Liver (tissue), 8 donors: ENCODE measurements at regions not wholly inside any gene's neighbourhood (a gene's known extent, or its start where the extent isn't known, plus 50 kb on each side); places are given as distances from the start of the nearest gene placed in this dataset.

Source experiments
- DNase-seq: peaks from one replicate; pipeline ENCODE4 v3.0.0-alpha.2; 2017; ENCODE audit warnings: low spot score
- H3K27ac ChIP-seq, 2 donors: one replicate each; pipeline ENCODE4 v1.7.0; 2013; ENCODE audit warnings: inconsistent platforms in 2 of 2, low read length in 2 of 2, control low read depth in 1 of 2, low read depth in 1 of 2, mild to moderate bottlenecking in 1 of 2
- H3K27me3 ChIP-seq, 4 donors: one replicate each; pipeline versions ENCODE4 v1.6.1 to v1.7.0; 2013; ENCODE audit warnings: low read length in 3 of 4, inconsistent platforms in 1 of 4, mild to moderate bottlenecking in 1 of 4, moderate library complexity in 1 of 4; ENCODE audit not compliant: control insufficient read depth in 4 of 4, insufficient read depth in 4 of 4
- H3K36me3 ChIP-seq, 4 donors: one replicate each; pipeline versions ENCODE4 v1.6.1 to v1.7.0; 2013; ENCODE audit warnings: low read length in 3 of 4, mild to moderate bottlenecking in 3 of 4, low read depth in 1 of 4, moderate library complexity in 1 of 4; ENCODE audit not compliant: control insufficient read depth in 4 of 4, insufficient read depth in 3 of 4
- H3K4me1 ChIP-seq, 4 donors: one replicate each; pipeline versions ENCODE4 v1.6.1 to v1.7.0; 2013; ENCODE audit warnings: low read length in 3 of 4, mild to moderate bottlenecking in 3 of 4, moderate library complexity in 1 of 4; ENCODE audit not compliant: control insufficient read depth in 4 of 4, insufficient read depth in 4 of 4
- H3K4me3 ChIP-seq, 3 donors: one replicate each; pipeline versions ENCODE4 v1.6.1 to v1.7.0; 2013; ENCODE audit warnings: low read length in 3 of 3, control low read depth in 1 of 3, low read depth in 1 of 3, mild to moderate bottlenecking in 1 of 3
- H3K9ac ChIP-seq, 2 donors: one replicate each; pipeline ENCODE4 v1.7.0; 2013; ENCODE audit warnings: low read length in 2 of 2, mild to moderate bottlenecking in 2 of 2, moderate library complexity in 2 of 2, control low read depth in 1 of 2, low read depth in 1 of 2
- H3K9me3 ChIP-seq, 4 donors: one replicate each; pipeline versions ENCODE4 v1.6.1 to v1.7.0; 2013; ENCODE audit warnings: low read length in 3 of 4; ENCODE audit not compliant: control insufficient read depth in 4 of 4
- CTCF ChIP-seq: fragments of 150-350 bp; IDR thresholded peaks from 2 replicates; pipeline ENCODE4 v1.5.1; 2017; ENCODE audit warnings: improper control_type of control experiment, low read depth, low read length; ENCODE audit not compliant: missing input control
- EGR1 ChIP-seq, 2 donors: IDR thresholded peaks; 2 replicates each; pipeline ENCODE4 v1.6.1; 2016 to 2018; ENCODE audit warnings: antibody characterized with exemption in 2 of 2, low read depth in 2 of 2
- FOXA1 ChIP-seq: IDR thresholded peaks from 2 replicates; pipeline ENCODE4 v1.6.1; 2016; ENCODE audit warnings: antibody characterized with exemption
- FOXA2 ChIP-seq: IDR thresholded peaks from 2 replicates; pipeline ENCODE4 v1.6.1; 2016; ENCODE audit warnings: antibody characterized with exemption
- GABPA ChIP-seq, 2 donors: IDR thresholded peaks in 1 of 2; conservative IDR thresholded peaks in 1 of 2; 2 replicates each; pipeline ENCODE4 v1.6.1; 2016; ENCODE audit warnings: antibody characterized with exemption in 2 of 2, mild to moderate bottlenecking in 1 of 2, moderate library complexity in 1 of 2
- HNF4A ChIP-seq, 2 donors: conservative IDR thresholded peaks; 2 replicates each; pipeline ENCODE4 v1.6.1; 2016; ENCODE audit warnings: antibody characterized with exemption in 2 of 2, mild to moderate bottlenecking in 2 of 2
- HNF4G ChIP-seq: IDR thresholded peaks from 2 replicates; pipeline ENCODE4 v1.6.1; 2016; ENCODE audit warnings: antibody characterized with exemption
- JUND ChIP-seq, 2 donors: IDR thresholded peaks; 2 replicates each; pipeline ENCODE4 v1.6.1; 2016; ENCODE audit warnings: antibody characterized with exemption in 2 of 2
- MAX ChIP-seq: IDR thresholded peaks from 2 replicates; pipeline ENCODE4 v1.6.1; 2016; ENCODE audit warnings: antibody characterized with exemption
- NR2F2 ChIP-seq: IDR thresholded peaks from 2 replicates; pipeline ENCODE4 v1.6.1; 2016; ENCODE audit warnings: antibody characterized with exemption
- RAD21 ChIP-seq, 2 donors: IDR thresholded peaks; 2 replicates each; pipeline ENCODE4 v1.6.1; 2016; ENCODE audit warnings: antibody characterized with exemption in 2 of 2, mild to moderate bottlenecking in 2 of 2
- REST ChIP-seq: IDR thresholded peaks from 2 replicates; pipeline ENCODE4 v1.6.1; 2016; ENCODE audit warnings: antibody characterized with exemption, mild to moderate bottlenecking
- RXRA ChIP-seq, 2 donors: IDR thresholded peaks; 2 replicates each; pipeline ENCODE4 v1.6.1; 2017 to 2018; ENCODE audit warnings: antibody characterized with exemption in 2 of 2, mild to moderate bottlenecking in 1 of 2
- SP1 ChIP-seq: IDR thresholded peaks from 2 replicates; pipeline ENCODE4 v1.6.1; 2018; ENCODE audit warnings: antibody characterized with exemption, mild to moderate bottlenecking
- TAF1 ChIP-seq: conservative IDR thresholded peaks from 2 replicates; pipeline ENCODE4 v1.6.1; 2016; ENCODE audit warnings: antibody characterized with exemption, mild to moderate bottlenecking
- YY1 ChIP-seq: IDR thresholded peaks from 2 replicates; pipeline ENCODE4 v1.6.1; 2016; ENCODE audit warnings: antibody characterized with exemption, mild to moderate bottlenecking
- WGBS: extraction: QIAGEN DNeasy Blood & Tissue Kit; methylation state at CpG from one replicate; pipeline ENCODE4 v1.1.7; 2013; 5-methylcytosine and 5-hydroxymethylcytosine counted together
- TF ChIP-seq, protein P1 (sequence below): IDR thresholded peaks from 2 replicates; pipeline ENCODE4 v1.6.1; 2016; ENCODE audit warnings: antibody characterized with exemption
- TF ChIP-seq, protein P2 (sequence below): IDR thresholded peaks from 2 replicates; pipeline ENCODE4 v1.6.1; 2016; ENCODE audit warnings: antibody characterized with exemption
- donor health status: healthy.
- donor health status: healthy.
- donor health status: healthy.
- donor health status: healthy.
- donor health status: healthy.

- H3K36me3 ChIP-seq: no peaks in the 10 kb centered on the region
- DNase-seq: no peak
- H3K4me1 ChIP-seq: no peaks in the 10 kb centered on the region
- H3K9me3 ChIP-seq: peaks cover 0 to 6% (median 1%) of the 10 kb centered on the region in 4 donors
- H3K27me3 ChIP-seq: peaks cover 0 to 4% (median 0%) of the 10 kb centered on the region in 4 donors
- WGBS: 58% methylated on average over 3 of the region's 3 CpGs
- H3K27ac ChIP-seq: no peak overlapping the region
- H3K4me3 ChIP-seq: no peak overlapping the region
- no peak overlapping the region for H3K9ac ChIP-seq
- TF ChIP-seq RXRA (IDR thresholded peaks at IDR 0.05) (no peak), EGR1 (IDR thresholded peaks at IDR 0.05; ENCODE audit: low read depth in 2 of 2) (no peak)
- TF ChIP-seq, protein P1, sequence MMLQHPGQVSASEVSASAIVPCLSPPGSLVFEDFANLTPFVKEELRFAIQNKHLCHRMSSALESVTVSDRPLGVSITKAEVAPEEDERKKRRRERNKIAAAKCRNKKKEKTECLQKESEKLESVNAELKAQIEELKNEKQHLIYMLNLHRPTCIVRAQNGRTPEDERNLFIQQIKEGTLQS: no peak
Measured at GRCh38 chr14:94989946-94990345, 167.4 kb downstream of the DICER1 start.

DNA sequence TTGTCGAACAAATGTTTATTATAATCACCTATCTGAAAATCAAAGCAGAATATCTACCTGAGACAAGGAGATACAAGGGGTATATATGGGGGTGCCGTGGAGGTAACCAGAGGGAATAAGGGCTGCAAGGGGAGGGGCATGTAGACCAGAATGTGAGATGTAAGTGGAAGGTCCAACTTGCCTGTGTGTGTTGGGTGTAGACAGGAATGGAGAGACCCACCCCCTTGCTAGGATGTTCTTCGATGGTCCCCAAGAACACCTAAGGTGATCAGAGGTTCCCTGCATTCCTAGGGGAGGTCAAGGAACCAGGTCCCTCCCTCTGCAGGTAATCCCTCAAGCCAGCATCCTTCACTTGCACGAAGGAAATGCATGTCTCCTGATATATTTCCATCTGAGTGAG, 167.9 kb downstream of the DICER1 start:
- Histone ChIP-seq H3K36me3 (no peaks in the 10 kb centered on the region), H3K27ac (no peak overlapping the region), H3K4me1 (no peaks in the 10 kb centered on the region), H3K4me3 (no peak overlapping the region), H3K27me3 (peaks cover 0 to 4% (median 0%) of the 10 kb centered on the region in 4 donors), H3K9me3 (peaks cover 0 to 6% (median 1%) of the 10 kb centered on the region in 4 donors), H3K9ac (no peak overlapping the region)
- TF ChIP-seq HNF4A (conservative IDR thresholded peaks at IDR 0.05): no peak
- TF ChIP-seq EGR1 (IDR thresholded peaks at IDR 0.05; ENCODE audit: low read depth in 2 of 2): no peak
- TF ChIP-seq FOXA2: no peak
- TF ChIP-seq RXRA (IDR thresholded peaks at IDR 0.05): no peak
- no peak for TF ChIP-seq JUND (IDR thresholded peaks at IDR 0.05)
- no peak for TF ChIP-seq GABPA (IDR thresholded peaks at IDR 0.05 in 1 of 2, conservative IDR thresholded peaks at IDR 0.05 in 1 of 2)
- TF ChIP-seq NR2F2: no peak
- no peak for TF ChIP-seq TAF1
- TF ChIP-seq MAX: no peak
- TF ChIP-seq FOXA1: no peak
- DNase-seq: no peak
- 75% methylated on average over 4 of the region's 4 CpGs for WGBS

- Histone ChIP-seq H3K36me3 (no peaks in the 10 kb centered on the region), H3K9me3 (peaks cover 0 to 6% (median 1%) of the 10 kb centered on the region in 4 donors), H3K27ac (no peak overlapping the region), H3K9ac (no peak overlapping the region), H3K4me1 (no peaks in the 10 kb centered on the region), H3K27me3 (peaks cover 0 to 4% (median 0%) of the 10 kb centered on the region in 4 donors), H3K4me3 (no peak overlapping the region)
- 91% methylated on average over 2 of the region's 2 CpGs for WGBS
- no peak for DNase-seq
- TF ChIP-seq SP1 (no peak), EGR1 (IDR thresholded peaks at IDR 0.05; ENCODE audit: low read depth in 2 of 2) (no peak), HNF4A (conservative IDR thresholded peaks at IDR 0.05) (no peak), MAX (no peak), GABPA (IDR thresholded peaks at IDR 0.05 in 1 of 2, conservative IDR thresholded peaks at IDR 0.05 in 1 of 2) (no peak), FOXA1 (no peak), CTCF (no peak), RAD21 (IDR thresholded peaks at IDR 0.05) (no peak), RXRA (IDR thresholded peaks at IDR 0.05) (no peak), REST (no peak), FOXA2 (no peak), NR2F2 (no peak), JUND (IDR thresholded peaks at IDR 0.05) (no peak), HNF4G (no peak), YY1 (no peak), TAF1 (no peak)
- TF ChIP-seq, protein P1: no peak
- TF ChIP-seq, protein P2, sequence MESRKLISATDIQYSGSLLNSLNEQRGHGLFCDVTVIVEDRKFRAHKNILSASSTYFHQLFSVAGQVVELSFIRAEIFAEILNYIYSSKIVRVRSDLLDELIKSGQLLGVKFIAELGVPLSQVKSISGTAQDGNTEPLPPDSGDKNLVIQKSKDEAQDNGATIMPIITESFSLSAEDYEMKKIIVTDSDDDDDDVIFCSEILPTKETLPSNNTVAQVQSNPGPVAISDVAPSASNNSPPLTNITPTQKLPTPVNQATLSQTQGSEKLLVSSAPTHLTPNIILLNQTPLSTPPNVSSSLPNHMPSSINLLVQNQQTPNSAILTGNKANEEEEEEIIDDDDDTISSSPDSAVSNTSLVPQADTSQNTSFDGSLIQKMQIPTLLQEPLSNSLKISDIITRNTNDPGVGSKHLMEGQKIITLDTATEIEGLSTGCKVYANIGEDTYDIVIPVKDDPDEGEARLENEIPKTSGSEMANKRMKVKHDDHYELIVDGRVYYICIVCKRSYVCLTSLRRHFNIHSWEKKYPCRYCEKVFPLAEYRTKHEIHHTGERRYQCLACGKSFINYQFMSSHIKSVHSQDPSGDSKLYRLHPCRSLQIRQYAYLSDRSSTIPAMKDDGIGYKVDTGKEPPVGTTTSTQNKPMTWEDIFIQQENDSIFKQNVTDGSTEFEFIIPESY: no peak
Measured at GRCh38 chr14:94987409-94987808, 169.9 kb downstream of the DICER1 start.
